GM21360 (cell line): ENCODE measurements at regions not wholly inside any gene's neighbourhood (a gene's known extent, or its start where the extent isn't known, plus 50 kb on each side); places are given as distances from the start of the nearest gene placed in this dataset.
"Not testable (repeated sequence)": the region's sequence is repeated elsewhere in the genome, so short reads cannot be mapped to it uniquely, and the experiment has no call there.

Experiments used
- ATAC-seq: cut with Tn5 transposase; IDR thresholded peaks from one replicate; pipeline ENCODE4 v1.9.1; 2021; ENCODE audit warnings: mild to moderate bottlenecking, moderate library complexity; ENCODE audit not compliant: unreplicated experiment

DNA sequence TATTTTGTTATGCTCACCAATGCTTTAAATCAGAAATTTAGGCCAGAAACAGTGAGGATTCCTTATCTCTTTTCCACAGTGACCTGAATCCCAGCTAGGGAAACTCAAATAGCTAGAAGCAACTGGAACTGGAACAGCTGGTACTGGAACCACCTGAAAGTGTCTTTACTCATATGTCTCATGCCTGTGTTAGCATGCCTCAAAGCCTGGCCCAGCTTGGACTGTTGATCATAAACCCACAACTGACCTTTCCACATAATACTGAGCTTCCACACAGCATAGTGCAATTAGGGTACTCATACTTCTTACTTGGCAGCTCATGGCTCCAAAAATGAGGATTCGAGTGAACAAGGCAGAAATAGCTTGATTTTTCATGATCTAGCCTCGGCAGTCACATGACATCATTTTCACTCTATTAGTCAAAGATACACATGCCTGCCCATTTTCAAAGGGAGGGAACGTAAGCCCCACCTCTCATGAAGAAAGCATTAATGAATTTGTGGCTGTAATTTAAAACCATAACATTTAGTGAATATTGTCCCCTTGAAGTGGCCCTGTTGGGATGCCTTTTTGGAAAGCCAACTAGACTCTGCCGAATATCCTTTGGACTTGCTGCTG, 80.8 kb upstream of the ACSL1 start:
- no peak for ATAC-seq

- ATAC-seq = no peak
Observed at GRCh38 chr4:184907216-184907615, 81.4 kb upstream of the ACSL1 start.

DNA sequence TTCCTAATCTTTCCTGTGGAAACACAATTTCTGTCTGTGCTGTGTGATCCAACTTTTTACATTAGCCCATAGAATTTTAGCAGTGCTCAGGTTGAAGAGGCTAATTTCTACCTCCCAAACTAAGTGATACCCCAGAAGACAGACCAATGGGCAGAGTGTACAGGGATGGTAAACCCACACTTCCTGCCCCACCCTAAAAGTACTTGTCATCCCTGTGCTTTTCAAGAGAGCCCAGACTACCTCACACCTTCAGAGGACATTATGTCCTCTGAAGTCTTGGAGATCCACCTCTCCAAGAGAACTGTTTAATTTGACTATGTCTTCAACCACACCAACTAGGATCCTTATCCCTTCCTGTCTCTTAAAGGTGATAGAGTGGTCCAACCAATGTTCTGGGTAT, 82.0 kb upstream of the ACSL1 start:
- no peak for ATAC-seq

GRCh38 chr4:184911310-184911709, 85.5 kb upstream of the ACSL1 start:
- ATAC-seq = no peak

DNA sequence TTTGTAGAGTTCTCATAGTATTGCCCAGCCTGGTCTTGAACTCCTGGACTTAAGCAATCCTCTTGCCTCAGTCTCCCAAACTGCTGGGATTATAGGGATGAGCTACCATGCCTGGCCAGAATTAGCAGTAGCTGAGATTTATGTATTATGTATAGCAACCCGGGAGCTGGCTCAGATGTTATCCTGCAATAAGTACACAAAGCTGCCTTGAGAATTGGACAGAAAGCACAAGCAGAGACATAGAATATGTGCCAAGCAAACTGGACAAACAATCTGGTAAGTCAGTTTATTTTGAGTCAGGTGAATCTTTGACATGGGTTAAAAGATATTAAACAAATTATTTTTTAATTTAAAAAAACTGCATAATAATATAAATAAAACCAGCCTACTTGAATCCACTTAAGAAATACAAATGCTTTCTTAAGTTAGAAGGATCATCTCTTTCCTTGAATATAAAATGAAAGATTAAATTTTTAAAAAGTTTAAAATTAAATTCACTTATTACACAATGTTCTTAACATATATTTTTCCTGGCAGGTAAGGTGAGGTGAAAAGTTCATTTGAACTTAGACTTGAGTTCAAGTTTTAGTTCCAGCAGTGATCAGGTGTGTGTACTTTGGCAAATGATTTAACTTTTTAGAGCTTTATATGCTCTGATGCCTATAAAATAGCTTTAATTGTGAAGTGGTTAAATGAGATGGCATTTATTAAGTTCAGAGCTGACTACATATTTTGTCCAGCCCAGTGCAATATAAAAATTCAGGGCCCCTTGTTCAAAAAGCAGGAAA, 87.8 kb upstream of the ACSL1 start:
- ATAC-seq = no peak

DNA sequence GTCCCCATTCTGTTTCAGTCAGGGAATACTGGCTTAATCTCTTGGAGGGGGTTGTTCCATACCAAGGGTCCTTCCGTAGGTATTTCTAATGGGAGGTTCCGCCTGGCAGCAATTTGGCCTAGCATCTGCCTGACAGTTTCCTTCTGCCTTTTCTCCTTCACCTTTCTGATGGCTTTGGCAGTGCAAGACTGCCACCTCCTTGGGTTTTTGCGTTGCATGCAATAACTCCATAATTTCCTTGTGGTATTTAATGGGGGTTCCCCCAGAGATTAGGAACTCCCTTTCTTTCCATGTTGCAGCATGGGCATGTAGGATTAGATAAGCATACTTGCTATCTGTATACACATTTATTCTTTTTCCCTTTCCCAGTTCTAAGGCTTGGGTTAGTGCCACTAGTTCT, 93.0 kb upstream of the ACSL1 start:
- not testable (repeated sequence) for ATAC-seq

GRCh38 chr4:184921456-184921855, 95.7 kb upstream of the ACSL1 start:
- ATAC-seq = no peak

DNA sequence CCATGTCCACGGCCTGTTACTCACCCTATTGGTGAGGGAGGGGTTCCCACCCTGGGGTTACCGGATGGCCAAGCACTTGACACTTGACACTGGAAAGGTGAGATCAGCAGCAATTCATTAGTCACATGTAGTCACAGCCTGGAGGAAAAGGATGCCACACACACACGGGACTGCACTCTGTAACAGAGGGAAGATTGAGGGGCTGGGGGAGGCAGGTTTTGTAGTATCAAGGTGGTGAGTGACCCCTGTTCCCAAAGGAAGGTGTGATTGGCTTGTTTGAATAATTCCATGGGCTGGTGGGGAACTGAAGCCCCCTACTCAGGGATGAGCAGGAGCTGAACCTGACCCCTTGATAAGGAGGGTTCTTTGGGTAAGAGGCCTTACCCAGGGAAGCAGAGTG, 96.0 kb upstream of the HELT start:
- no peak for ATAC-seq

DNA sequence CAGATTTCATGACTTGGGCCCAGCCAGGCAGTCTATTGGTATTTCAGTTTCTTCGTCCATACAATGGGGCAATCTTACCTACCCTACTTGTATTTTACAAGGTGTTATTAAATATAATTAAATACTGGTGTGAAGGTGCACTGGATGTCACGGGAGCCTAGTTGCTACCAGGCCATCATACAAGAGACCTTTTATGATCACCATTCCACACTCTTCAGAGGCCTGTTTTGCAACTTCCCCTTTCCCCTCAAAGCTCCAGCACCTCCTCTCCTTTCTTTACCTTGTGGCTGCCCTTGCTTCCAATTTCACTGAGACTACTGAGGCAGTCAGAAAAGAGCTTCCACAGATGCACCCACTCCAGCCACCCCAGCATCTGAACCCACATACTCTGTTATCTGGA, 93.8 kb upstream of the HELT start:
- ATAC-seq = no peak

GRCh38 chr4:184929476-184929875, 88.8 kb upstream of the HELT start:
- no peak for ATAC-seq

- ATAC-seq = no peak
Observed at GRCh38 chr4:184930026-184930425, 88.3 kb upstream of the HELT start.

DNA sequence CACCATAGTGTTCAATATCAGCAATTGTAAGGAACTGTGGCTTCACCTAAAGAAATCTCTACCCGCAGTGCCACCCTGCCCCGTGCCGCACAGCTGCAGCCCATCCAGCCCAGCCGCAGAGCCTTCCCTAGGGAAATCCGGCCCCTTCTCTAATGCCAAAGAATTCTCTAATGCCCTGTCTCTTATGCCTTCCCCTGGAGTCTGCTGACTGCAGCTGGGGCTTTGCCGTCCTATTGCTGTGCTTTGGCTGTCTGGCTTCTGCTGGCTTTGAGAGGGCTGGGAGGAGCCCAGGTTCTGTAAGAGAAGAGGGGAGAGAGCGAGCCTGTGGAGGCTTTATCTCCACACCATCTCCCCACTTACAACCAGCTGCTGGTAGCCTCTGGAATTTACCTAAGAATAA, 85.9 kb upstream of the HELT start:
- no peak for ATAC-seq

DNA sequence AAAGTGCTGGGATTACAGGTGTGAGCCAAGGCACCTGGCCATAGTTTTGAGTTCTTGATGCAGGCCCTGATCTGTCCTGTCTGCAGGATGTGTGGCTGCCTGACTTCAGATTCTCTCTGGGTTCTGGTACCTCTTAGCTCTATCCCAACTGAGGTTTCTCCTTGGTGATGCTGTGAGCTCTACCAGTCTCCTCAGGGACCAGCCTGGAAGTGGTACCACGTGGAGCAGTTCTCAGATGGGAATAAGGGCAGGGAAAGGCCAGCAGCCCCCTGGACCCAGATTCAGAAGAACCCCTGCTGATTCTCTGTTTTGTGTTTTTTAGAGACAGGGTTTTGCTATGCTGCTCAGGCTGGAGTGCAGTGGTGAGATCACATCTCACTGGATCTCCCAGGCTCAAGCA, 85.0 kb upstream of the HELT start:
- ATAC-seq = no peak

GRCh38 chr4:184934184-184934583, 84.1 kb upstream of the HELT start:
- no peak for ATAC-seq

DNA sequence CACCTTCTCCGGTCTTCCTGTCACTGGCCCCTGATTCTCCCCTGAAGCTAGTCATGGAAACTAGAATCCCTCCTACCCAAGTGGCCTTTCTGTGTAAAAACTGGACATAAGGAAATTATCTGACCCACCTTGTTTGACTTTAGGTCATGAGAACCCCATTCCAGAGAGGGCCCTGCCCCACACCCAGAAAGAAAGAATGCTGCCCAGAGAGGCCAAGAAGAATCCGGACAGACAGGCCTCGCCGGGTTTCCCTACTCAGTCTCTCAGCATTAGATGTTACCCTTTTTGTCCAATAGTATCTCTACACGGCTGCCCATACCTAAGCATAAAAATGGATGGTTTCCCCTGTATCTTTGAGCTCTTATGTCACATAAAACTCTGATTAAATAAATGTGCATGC, 83.3 kb upstream of the HELT start:
- ATAC-seq = no peak

DNA sequence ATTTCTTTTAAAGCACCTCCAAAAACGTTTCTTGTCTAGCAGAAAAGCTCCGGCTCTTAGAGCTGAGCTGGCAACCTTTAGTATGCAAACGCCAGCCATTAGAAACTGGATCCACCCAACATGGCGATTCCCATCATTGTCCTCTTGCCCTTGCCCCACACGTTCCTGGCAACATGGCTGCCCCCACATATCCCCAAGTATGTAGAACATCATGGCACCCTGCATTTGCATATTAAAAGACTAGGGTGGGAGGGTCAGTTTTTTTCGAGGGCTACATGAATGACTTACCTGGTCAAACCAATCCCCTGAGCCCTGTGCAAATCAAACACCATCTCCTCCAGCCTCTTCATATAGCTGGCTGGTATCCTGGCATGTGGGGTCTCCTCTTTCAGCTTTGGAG, 82.2 kb upstream of the HELT start:
- ATAC-seq = no peak

DNA sequence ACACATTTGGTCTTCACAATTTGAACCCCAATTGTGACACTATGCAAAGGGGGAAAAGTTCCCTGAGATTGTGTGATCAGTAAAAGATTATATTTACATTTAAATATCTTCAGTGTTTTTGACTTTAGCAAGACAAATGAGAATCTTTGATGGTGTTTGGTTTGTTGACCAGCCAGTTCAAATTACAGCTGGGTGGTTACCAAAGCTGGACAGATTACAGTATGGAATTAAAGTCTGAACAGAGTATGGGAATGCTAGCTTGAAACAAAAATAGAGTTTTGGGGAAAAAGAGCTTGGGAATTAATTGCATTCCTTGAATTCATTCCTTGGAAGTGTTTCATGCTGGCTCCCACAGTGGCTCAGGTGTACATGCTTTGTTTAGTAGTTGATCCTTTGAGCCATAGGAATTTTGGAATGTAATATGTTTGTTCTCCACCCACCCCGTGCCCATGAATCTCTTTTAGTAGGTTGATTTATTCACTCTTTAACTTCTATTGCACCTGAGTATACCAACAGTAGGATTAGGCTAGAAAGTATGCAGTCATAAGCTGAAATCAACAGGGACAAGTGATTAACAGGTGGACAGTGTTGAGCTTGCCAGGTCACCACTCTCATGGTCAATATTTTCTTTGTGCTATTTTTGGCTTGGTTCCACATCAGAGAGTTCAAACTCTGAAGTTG, 81.1 kb upstream of the HELT start:
- no peak for ATAC-seq

GRCh38 chr4:184937745-184938144, 80.5 kb upstream of the HELT start:
- no peak for ATAC-seq

- ATAC-seq = no peak
Observed at GRCh38 chr4:184938871-184939270, 79.4 kb upstream of the HELT start.

DNA sequence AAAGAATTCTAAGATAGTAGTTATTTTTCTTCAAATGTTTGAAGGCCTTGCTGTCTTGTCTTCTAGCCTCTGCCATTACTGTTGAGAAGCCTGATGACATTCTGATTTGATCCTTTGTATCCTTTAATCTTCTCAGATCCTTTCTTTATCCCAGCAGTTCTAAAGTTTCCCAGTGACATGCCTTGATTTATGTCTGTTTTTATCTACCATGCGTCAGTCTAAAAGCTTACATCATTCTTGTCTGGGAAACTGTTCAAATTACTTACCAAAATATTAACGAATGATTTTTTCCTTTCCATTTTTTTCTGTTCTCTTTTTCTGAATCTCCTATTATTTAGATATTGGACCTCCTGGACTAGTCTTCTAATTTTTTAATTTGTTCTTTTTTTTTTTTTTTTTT, 78.3 kb upstream of the HELT start:
- no peak for ATAC-seq

GRCh38 chr4:184940500-184940899, 77.8 kb upstream of the HELT start:
- no peak for ATAC-seq
